ENCODE measurements at regions not wholly inside any gene's neighbourhood (a gene's known extent, or its start where the extent isn't known, plus 50 kb on each side); places are given as distances from the start of the nearest gene placed in this dataset.

- TF ChIP-seq TEAD4 (IDR thresholded peaks at IDR 0.05; ENCODE audit: low read depth, low read length) (no peak), CREB1 (IDR thresholded peaks at IDR 0.05) (no peak), POLR2A (IDR thresholded peaks at IDR 0.05; ENCODE audit: control extremely low read depth in 1 of 2, low read depth in 2 of 2, low read length in 2 of 2) (no peak), CTCF (IDR thresholded peaks at IDR 0.05; ENCODE audit: control extremely low read depth in 1 of 3, insufficient read depth in 1 of 3, low read depth in 1 of 3, low read length in 3 of 3) (no peak), SIX5 (IDR thresholded peaks at IDR 0.05; ENCODE audit: low read depth, low read length) (no peak), SUZ12 (IDR thresholded peaks at IDR 0.05; ENCODE audit: low read length) (no peak), RFX5 (IDR thresholded peaks at IDR 0.05; ENCODE audit: borderline replicate concordance, low read depth, low read length) (no peak), POLR2AphosphoS5 (IDR thresholded peaks at IDR 0.05; ENCODE audit: low read depth, low read length) (no peak)
These were observed 67.8 kb downstream of the EMX2 start for GRCh38 chr10:117610321-117610720.

Data from H1 (cell line).